CD4-positive, alpha-beta T cell treated with Interleukin-6 for 4 hours (primary cell): ENCODE measurements at regions not wholly inside any gene's neighbourhood (a gene's known extent, or its start where the extent isn't known, plus 50 kb on each side); places are given as distances from the start of the nearest gene placed in this dataset.

Experiments used
- DNase-seq: peaks from one replicate; pipeline ENCODE4 v3.0.0-alpha.2; 2020; ENCODE audit warnings: mixed read lengths

- DNase-seq, result no peak
Observed at GRCh38 chr10:90621577-90621976, 236.3 kb downstream of the HTR7 start.

GRCh38 chr10:90635111-90635765, 222.6 kb downstream of the HTR7 start:
- no peak for DNase-seq

- DNase-seq, result no peak
Observed at GRCh38 chr10:90640756-90641155, 217.1 kb downstream of the HTR7 start.

GRCh38 chr10:90641731-90642130, 216.1 kb downstream of the HTR7 start:
- DNase-seq, result no peak

GRCh38 chr10:90642136-90642535, 215.7 kb downstream of the HTR7 start:
- no peak for DNase-seq

- no peak for DNase-seq
Observed at GRCh38 chr10:90642650-90643049, 215.2 kb downstream of the HTR7 start.

- DNase-seq, result no peak
Observed at GRCh38 chr10:90644165-90644564, 213.7 kb downstream of the HTR7 start.

GRCh38 chr10:90650858-90651257, 207.0 kb downstream of the HTR7 start:
- DNase-seq, result no peak

GRCh38 chr10:90652519-90652918, 205.3 kb downstream of the HTR7 start:
- DNase-seq, result no peak

GRCh38 chr10:90658791-90659190, 199.0 kb downstream of the HTR7 start:
- DNase-seq, result no peak

GRCh38 chr10:90665905-90666662, 191.8 kb downstream of the HTR7 start:
- DNase-seq, result no peak

- no peak for DNase-seq
Observed at GRCh38 chr10:90674461-90674860, 183.4 kb downstream of the HTR7 start.

GRCh38 chr10:90674928-90675327, 182.9 kb downstream of the HTR7 start:
- no peak for DNase-seq

GRCh38 chr10:90675621-90676020, 182.2 kb downstream of the HTR7 start:
- no peak for DNase-seq
